ENCODE measurements at regions not wholly inside any gene's neighbourhood (a gene's known extent, or its start where the extent isn't known, plus 50 kb on each side); places are given as distances from the start of the nearest gene placed in this dataset.

DNA sequence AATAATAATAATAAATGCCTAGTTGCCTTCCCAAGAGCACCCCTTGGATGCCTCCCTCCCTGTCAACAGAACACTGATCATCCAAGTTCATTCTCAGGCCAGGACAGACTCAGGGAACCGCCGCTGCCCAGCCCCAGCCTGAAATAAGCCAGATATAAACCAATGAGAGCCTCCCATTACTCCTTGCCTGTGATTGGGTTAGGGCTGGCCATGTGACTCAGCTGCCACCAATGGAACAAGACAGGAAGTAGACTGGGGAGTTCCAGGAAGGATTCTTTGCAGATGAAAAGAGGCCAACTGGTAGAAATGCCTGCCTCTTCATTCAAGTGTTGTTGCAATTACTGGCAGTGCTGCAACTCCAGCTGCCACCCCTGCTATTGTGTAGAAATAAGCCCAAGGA lies 146.4 kb upstream of the TIAM1 start:
- Histone ChIP-seq H3K4me1 (no peaks in the 10 kb centered on the region), H2AFZ (replicated peaks) (no peak overlapping the region), H4K20me1 (ENCODE audit: low read depth) (peaks cover 4% of the 10 kb centered on the region), H3K4me3 (no peak overlapping the region), H3K27me3 (no peaks in the 10 kb centered on the region), H3K9ac (no peak overlapping the region), H3K9me3 (ENCODE audit: low read depth) (no peaks in the 10 kb centered on the region), H3K27ac (no peak overlapping the region), H3F3A (ENCODE audit: low read depth) (no peaks in the 10 kb centered on the region), H3K36me3 (no peaks in the 10 kb centered on the region), H3K79me2 (ENCODE audit: low read depth) (peaks cover 42% of the 10 kb centered on the region), H3K4me2 (no peak overlapping the region)
- Mint-ChIP-seq H3K4me3 (no peak overlapping the region), H3K4me1 (no peaks in the 10 kb centered on the region), H3K36me3 (peaks cover 54% of the 10 kb centered on the region), H3K27me3 (ENCODE audit: insufficient read depth, low read depth) (peaks cover 3% of the 10 kb centered on the region), H3K27ac (no peak overlapping the region), H3K9me3 (peaks cover 28% of the 10 kb centered on the region)
- TF ChIP-seq EZH2 (IDR thresholded peaks at IDR 0.05), result no peak
- TF ChIP-seq CTCF (IDR thresholded peaks at IDR 0.05), result no peak
- TF ChIP-seq EZH2phosphoT487 (IDR thresholded peaks at IDR 0.05), result no peak
- no peak for DNase-seq (ENCODE audit: low spot score)

DNA sequence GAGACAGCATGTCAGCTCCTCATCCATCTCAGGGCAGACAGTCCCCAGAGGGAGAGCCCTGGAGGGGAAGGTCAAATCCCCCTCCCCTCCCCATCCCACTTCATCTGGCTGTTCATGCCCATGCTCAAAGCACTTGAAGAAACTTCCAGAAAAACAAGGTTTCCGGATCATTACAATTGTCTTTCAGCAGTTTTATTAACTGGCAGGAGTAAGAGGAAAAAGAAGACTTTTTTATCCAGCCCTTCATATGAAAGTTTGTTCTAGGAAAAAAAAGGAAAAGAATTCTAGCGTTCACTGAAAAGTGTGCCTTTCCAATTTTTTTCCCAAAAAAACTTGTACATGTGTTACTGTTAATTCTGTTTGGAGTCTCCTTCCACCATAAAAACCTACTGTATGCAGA lies 145.7 kb upstream of the TIAM1 start:
- no peak for TF ChIP-seq EZH2phosphoT487 (IDR thresholded peaks at IDR 0.05)
- no peak for TF ChIP-seq EZH2 (IDR thresholded peaks at IDR 0.05)
- no peak for TF ChIP-seq CTCF (IDR thresholded peaks at IDR 0.05)
- Histone ChIP-seq H3K36me3 (no peaks in the 10 kb centered on the region), H3K9ac (no peak overlapping the region), H3K27ac (no peak overlapping the region), H3K4me2 (no peak overlapping the region), H3K79me2 (ENCODE audit: low read depth) (peaks cover 48% of the 10 kb centered on the region), H2AFZ (replicated peaks) (no peak overlapping the region), H3K27me3 (no peaks in the 10 kb centered on the region), H3F3A (ENCODE audit: low read depth) (peaks cover 1% of the 10 kb centered on the region), H4K20me1 (ENCODE audit: low read depth) (peaks cover 4% of the 10 kb centered on the region), H3K4me3 (no peak overlapping the region), H3K9me3 (ENCODE audit: low read depth) (no peaks in the 10 kb centered on the region), H3K4me1 (no peaks in the 10 kb centered on the region)
- Mint-ChIP-seq H3K27ac (no peak overlapping the region), H3K4me1 (no peaks in the 10 kb centered on the region), H3K4me3 (no peak overlapping the region), H3K27me3 (ENCODE audit: insufficient read depth, low read depth) (peaks cover 5% of the 10 kb centered on the region), H3K36me3 (peaks cover 58% of the 10 kb centered on the region), H3K9me3 (peaks cover 35% of the 10 kb centered on the region)
- no peak for DNase-seq (ENCODE audit: low spot score)

- Histone ChIP-seq H3K4me1 (no peaks in the 10 kb centered on the region), H3K27ac (no peak overlapping the region), H4K20me1 (ENCODE audit: low read depth) (peaks cover 3% of the 10 kb centered on the region), H3K4me2 (no peak overlapping the region), H3F3A (ENCODE audit: low read depth) (peaks cover 7% of the 10 kb centered on the region), H3K9ac (no peak overlapping the region), H3K9me3 (ENCODE audit: low read depth) (no peaks in the 10 kb centered on the region), H2AFZ (replicated peaks) (no peak overlapping the region), H3K27me3 (no peaks in the 10 kb centered on the region), H3K79me2 (ENCODE audit: low read depth) (peaks cover 51% of the 10 kb centered on the region), H3K4me3 (no peak overlapping the region), H3K36me3 (no peaks in the 10 kb centered on the region)
- peaks cover 8% of the 10 kb centered on the region for H3K27me3 Mint-ChIP-seq (ENCODE audit: insufficient read depth, low read depth)
- peaks cover 40% of the 10 kb centered on the region for H3K9me3 Mint-ChIP-seq
- no peak for TF ChIP-seq EZH2phosphoT487 (IDR thresholded peaks at IDR 0.05)
- TF ChIP-seq EZH2 (IDR thresholded peaks at IDR 0.05), result no peak
- no peak for TF ChIP-seq CTCF (IDR thresholded peaks at IDR 0.05)
- DNase-seq (ENCODE audit: low spot score), result no peak
- no peak overlapping the region for H3K4me3 Mint-ChIP-seq
- H3K27ac Mint-ChIP-seq, result no peak overlapping the region
- H3K4me1 Mint-ChIP-seq, result no peaks in the 10 kb centered on the region
- peaks cover 59% of the 10 kb centered on the region for H3K36me3 Mint-ChIP-seq
Measured at GRCh38 chr21:31489014-31489413, 145.0 kb upstream of the TIAM1 start.
